Sigmoid colon (tissue), 6 donors: ENCODE measurements at regions not wholly inside any gene's neighbourhood (a gene's known extent, or its start where the extent isn't known, plus 50 kb on each side); places are given as distances from the start of the nearest gene placed in this dataset.

Source experiments
- DNase-seq: peaks from one replicate; pipeline ENCODE4 v3.0.0-alpha.2; 2019
- H3K27ac ChIP-seq, 4 donors: fragments of 200-600 bp; sonication (generic); one replicate each; pipeline ENCODE4 v1.5.1; 2016 to 2019; ENCODE audit warnings: mild to moderate bottlenecking in 1 of 4
- H3K27me3 ChIP-seq, 3 donors: fragments of 200-600 bp; sonication (generic); one replicate each; pipeline ENCODE4 v1.5.1; 2019; ENCODE audit warnings: mild to moderate bottlenecking in 1 of 3
- H3K36me3 ChIP-seq, 4 donors: fragments of 200-600 bp; sonication (generic); one replicate each; pipeline ENCODE4 v1.5.1; 2016 to 2019
- H3K4me1 ChIP-seq, 4 donors: fragments of 200-600 bp; sonication (generic); one replicate each; pipeline ENCODE4 v1.5.1; 2017 to 2019
- H3K4me3 ChIP-seq, 4 donors: fragments of 200-600 bp; sonication (generic); one replicate each; pipeline ENCODE4 v1.5.1; 2017 to 2019; ENCODE audit warnings: mild to moderate bottlenecking in 2 of 4, moderate library complexity in 1 of 4
- H3K9me3 ChIP-seq, 4 donors: fragments of 200-600 bp in 3 of 4; sonication (generic) in 3 of 4; one replicate each; pipeline versions ENCODE4 v1.5.1 to v1.6.1; 2013 to 2019
- CTCF ChIP-seq, 4 experiments: fragments of 450-650 bp in 3 of 4; fragments of 200-600 bp in 1 of 4; IDR thresholded peaks; one replicate each; pipeline ENCODE4 v1.5.1; 2016 to 2019; ENCODE audit warnings: antibody characterized with exemption in 4 of 4, mild to moderate bottlenecking in 3 of 4, moderate library complexity in 2 of 4
- EP300 ChIP-seq, 4 donors: sonication (generic); formaldehyde crosslinking; IDR thresholded peaks; one replicate each; pipeline ENCODE4 v1.6.1; 2017; ENCODE audit warnings: antibody characterized with exemption in 4 of 4
- POLR2A ChIP-seq, 2 donors: fragments of 450-650 bp; IDR thresholded peaks; one replicate each; pipeline ENCODE4 v1.6.1; 2016; ENCODE audit warnings: antibody characterized with exemption in 2 of 2, mild to moderate bottlenecking in 2 of 2, moderate library complexity in 2 of 2
- POLR2AphosphoS5 ChIP-seq, 4 donors: sonication (generic); formaldehyde crosslinking; IDR thresholded peaks; one replicate each; pipeline ENCODE4 v1.6.1; 2017; ENCODE audit warnings: antibody characterized with exemption in 4 of 4
- WGBS, 2 donors: extraction: QIAGEN DNeasy Blood & Tissue Kit; methylation state at CpG; one replicate each; pipeline ENCODE4 v1.1.7; 2013; 5-methylcytosine and 5-hydroxymethylcytosine counted together
- intact Hi-C: fragments of 100-400 bp; cut with DNase I; formaldehyde crosslinking; loops from one replicate; pipeline ENCODE4 v1.15.1; 2023
- donor health status: healthy with polysubstance abuse.
- donor health status: healthy.

- Histone ChIP-seq H3K4me3 (no peak overlapping the region), H3K36me3 (no peaks in the 10 kb centered on the region), H3K4me1 (no peaks in the 10 kb centered on the region), H3K27me3 (no peaks in the 10 kb centered on the region), H3K27ac (no peak overlapping the region), H3K9me3 (no peaks in the 10 kb centered on the region)
- TF ChIP-seq POLR2A (IDR thresholded peaks at IDR 0.05): no peak
- no peak for TF ChIP-seq CTCF (IDR thresholded peaks at IDR 0.05)
- TF ChIP-seq EP300 (IDR thresholded peaks at IDR 0.05): no peak
- TF ChIP-seq POLR2AphosphoS5 (IDR thresholded peaks at IDR 0.05): no peak
- WGBS, 2 donors: 66 to 83% methylated on average over 4 of the region's 4 CpGs
- no peak for DNase-seq
- intact Hi-C loops: no loop called here
Observed at GRCh38 chr10:43931308-43931930, 282.7 kb upstream of the ZNF32 start.

GRCh38 chr10:43930777-43931176, 282.1 kb upstream of the ZNF32 start:
- intact Hi-C loops: no loop called here
- TF ChIP-seq POLR2AphosphoS5 (IDR thresholded peaks at IDR 0.05): no peak
- Histone ChIP-seq H3K4me3 (no peak overlapping the region), H3K4me1 (no peaks in the 10 kb centered on the region), H3K36me3 (no peaks in the 10 kb centered on the region), H3K27me3 (no peaks in the 10 kb centered on the region), H3K27ac (no peak overlapping the region), H3K9me3 (no peaks in the 10 kb centered on the region)
- 91 to 96% methylated on average over 5 of the region's 5 CpGs for WGBS, 2 donors
- no peak for DNase-seq

- no peak for DNase-seq
- intact Hi-C loops: no loop called here
- H3K4me1 ChIP-seq: no peaks in the 10 kb centered on the region
- no peak overlapping the region for H3K27ac ChIP-seq
- H3K27me3 ChIP-seq: no peaks in the 10 kb centered on the region
- H3K9me3 ChIP-seq: no peaks in the 10 kb centered on the region
- H3K36me3 ChIP-seq: no peaks in the 10 kb centered on the region
- 81 to 86% methylated on average over 3 of the region's 3 CpGs for WGBS, 2 donors
- H3K4me3 ChIP-seq: no peak overlapping the region
- TF ChIP-seq POLR2A (IDR thresholded peaks at IDR 0.05) (no peak), EP300 (IDR thresholded peaks at IDR 0.05) (no peak), POLR2AphosphoS5 (IDR thresholded peaks at IDR 0.05) (no peak), CTCF (IDR thresholded peaks at IDR 0.05) (no peak)
Observed at GRCh38 chr10:43930243-43930642, 281.6 kb upstream of the ZNF32 start.

GRCh38 chr10:43929122-43929521, 280.4 kb upstream of the ZNF32 start:
- Histone ChIP-seq H3K9me3 (no peaks in the 10 kb centered on the region), H3K27me3 (no peaks in the 10 kb centered on the region), H3K27ac (no peak overlapping the region), H3K36me3 (no peaks in the 10 kb centered on the region), H3K4me1 (no peaks in the 10 kb centered on the region), H3K4me3 (no peak overlapping the region)
- DNase-seq: no peak
- TF ChIP-seq CTCF (IDR thresholded peaks at IDR 0.05): no peak
- TF ChIP-seq POLR2AphosphoS5 (IDR thresholded peaks at IDR 0.05): no peak
- no peak for TF ChIP-seq POLR2A (IDR thresholded peaks at IDR 0.05)
- no peak for TF ChIP-seq EP300 (IDR thresholded peaks at IDR 0.05)
- WGBS, 2 donors: 87 to 89% methylated on average over 6 of the region's 6 CpGs
- intact Hi-C loops: no loop called here

GRCh38 chr10:43928425-43928968, 279.8 kb upstream of the ZNF32 start:
- 70 to 81% methylated on average over 7 of the region's 7 CpGs for WGBS, 2 donors
- Histone ChIP-seq H3K27ac (no peak overlapping the region), H3K9me3 (no peaks in the 10 kb centered on the region), H3K27me3 (no peaks in the 10 kb centered on the region), H3K4me1 (no peaks in the 10 kb centered on the region), H3K4me3 (no peak overlapping the region), H3K36me3 (no peaks in the 10 kb centered on the region)
- DNase-seq: no peak
- intact Hi-C loops: no loop called here
- TF ChIP-seq CTCF (IDR thresholded peaks at IDR 0.05) (no peak), EP300 (IDR thresholded peaks at IDR 0.05) (no peak), POLR2AphosphoS5 (IDR thresholded peaks at IDR 0.05) (no peak), POLR2A (IDR thresholded peaks at IDR 0.05) (no peak)
